K562 (cell line): ENCODE measurements at regions not wholly inside any gene's neighbourhood (a gene's known extent, or its start where the extent isn't known, plus 50 kb on each side); places are given as distances from the start of the nearest gene placed in this dataset.

Experiments used
- CBX2 ChIP-seq: fragments of 200-600 bp; sonication (generic); IDR thresholded peaks from one replicate; pipeline ENCODE4 v1.6.1; 2012; ENCODE audit warnings: mild to moderate bottlenecking, low read length, inconsistent platforms; ENCODE audit not compliant: insufficient read depth, poor library complexity, severe bottlenecking
- CCNT2 ChIP-seq: IDR thresholded peaks from 2 replicates; pipeline ENCODE4 v1.6.1; 2011; ENCODE audit warnings: borderline replicate concordance, low read depth, mild to moderate bottlenecking, moderate library complexity, mixed read lengths, low read length; ENCODE audit not compliant: insufficient read length; ENCODE audit errors: extremely low read depth
- CREB5 ChIP-seq: fragments of 250-450 bp; sonication (Bioruptor Pico); IDR thresholded peaks from 2 replicates; pipeline ENCODE4 v1.5.0; 2020; ENCODE audit warnings: mild to moderate bottlenecking
- CTCF ChIP-seq, 3 experiments: IDR thresholded peaks in 2 of 3; conservative IDR thresholded peaks in 1 of 3; 2 replicates each; pipeline ENCODE4 v1.5.1; 2011 to 2012; ENCODE audit warnings: low read length in 3 of 3, mild to moderate bottlenecking in 3 of 3, control low read depth in 2 of 3, improper control_type of control experiment in 1 of 3, inconsistent platforms in 1 of 3, low read depth in 1 of 3, mixed read lengths in 1 of 3, moderate library complexity in 1 of 3; ENCODE audit not compliant: insufficient read depth in 2 of 3
- EHMT2 ChIP-seq: fragments of 450-650 bp; IDR thresholded peaks from 2 replicates; pipeline ENCODE4 v1.6.1; 2018; ENCODE audit warnings: antibody characterized with exemption
- EP300 ChIP-seq: IDR thresholded peaks from 2 replicates; pipeline ENCODE4 v1.6.1; 2012; ENCODE audit warnings: low read length, improper control_type of control experiment
- HBP1 ChIP-seq: fragments of 450-650 bp; formaldehyde crosslinking; IDR thresholded peaks from 2 replicates; pipeline ENCODE4 v1.4.0; 2022; ENCODE audit warnings: missing genetic modification characterization
- JUN ChIP-seq, 2 experiments: sonication (generic) in 1 of 2; formaldehyde crosslinking in 1 of 2; IDR thresholded peaks; 2 replicates each; pipeline versions ENCODE4 v1.6.1 to v1.8.0; 2012 to 2022; ENCODE audit warnings: borderline replicate concordance in 2 of 2, mild to moderate bottlenecking in 2 of 2, improper control_type of control experiment in 1 of 2, low read depth in 1 of 2, low read length in 1 of 2, missing genetic modification reagents in 1 of 2
- KAT7 ChIP-seq: sonication (generic); formaldehyde crosslinking; IDR thresholded peaks from 2 replicates; pipeline ENCODE4 v1.8.0; 2022; ENCODE audit warnings: missing genetic modification reagents, mild to moderate bottlenecking, borderline replicate concordance
- POLR2A ChIP-seq: fragments of 450-650 bp; conservative IDR thresholded peaks from 2 replicates; pipeline ENCODE4 v1.6.1; 2016
- RAD21 ChIP-seq, 2 experiments: fragments of 250-450 bp in 1 of 2; fragments of 450-650 bp in 1 of 2; sonication (Bioruptor Pico) in 1 of 2; formaldehyde crosslinking in 1 of 2; IDR thresholded peaks in 1 of 2; conservative IDR thresholded peaks in 1 of 2; 2 replicates each; pipeline versions ENCODE4 v1.4.0 to v1.8.0; 2020 to 2022; ENCODE audit warnings: mild to moderate bottlenecking in 2 of 2, moderate library complexity in 1 of 2
- REST ChIP-seq, 2 experiments: fragments of 450-650 bp; formaldehyde crosslinking in 1 of 2; IDR thresholded peaks; 2 replicates each; pipeline versions ENCODE4 v1.4.0 to v1.6.1; 2014 to 2020; ENCODE audit warnings: mild to moderate bottlenecking in 2 of 2, borderline replicate concordance in 1 of 2, low read depth in 1 of 2
- SRF ChIP-seq, 2 experiments: fragments of 250-450, 450-650 bp in 1 of 2; sonication (Bioruptor Pico) in 1 of 2; sonication (generic) in 1 of 2; formaldehyde crosslinking; IDR thresholded peaks; 2 replicates each; pipeline versions ENCODE4 v1.5.0 to v1.5.1; 2020 to 2022; ENCODE audit warnings: mild to moderate bottlenecking in 1 of 2, missing genetic modification reagents in 1 of 2
- TAF1 ChIP-seq: IDR thresholded peaks from 2 replicates; pipeline ENCODE4 v1.6.1; 2011; ENCODE audit warnings: mild to moderate bottlenecking, low read length, moderate library complexity; ENCODE audit not compliant: insufficient read depth, control insufficient read depth, severe bottlenecking; ENCODE audit errors: extremely low read depth

- TF ChIP-seq REST (IDR thresholded peaks at IDR 0.05; ENCODE audit: borderline replicate concordance) (no peak), REST (CRISPR knock-in tag; IDR thresholded peaks at IDR 0.05; ENCODE audit: low read depth) (no peak), CBX2 (no peak), SRF (CRISPR knock-in tag; IDR thresholded peaks at IDR 0.05) (no peak), RAD21 (CRISPR knock-in tag; conservative IDR thresholded peaks at IDR 0.05 in 1 of 2, IDR thresholded peaks at IDR 0.05 in 1 of 2) (no peak), POLR2A (no peak), CREB5 (no peak), EHMT2 (no peak), CTCF (IDR thresholded peaks at IDR 0.05 in 2 of 3, conservative IDR thresholded peaks at IDR 0.05 in 1 of 3; ENCODE audit: insufficient read depth in 2 of 3, low read depth in 1 of 3, low read length in 3 of 3) (no peak), KAT7 (CRISPR knock-in tag) (no peak), TAF1 (no peak), EP300 (no peak), HBP1 (CRISPR knock-in tag) (no peak), CCNT2 (no peak), JUN (IDR thresholded peaks at IDR 0.05; ENCODE audit: borderline replicate concordance, low read depth, low read length) (no peak), JUN (CRISPR knock-in tag; IDR thresholded peaks at IDR 0.05; ENCODE audit: borderline replicate concordance) (no peak)
Measured at GRCh38 chr4:100754751-100755150, 236.9 kb upstream of the EMCN start.
